ENCODE measurements at regions not wholly inside any gene's neighbourhood (a gene's known extent, or its start where the extent isn't known, plus 50 kb on each side); places are given as distances from the start of the nearest gene placed in this dataset.
"Not testable (repeated sequence)": the region's sequence is repeated elsewhere in the genome, so short reads cannot be mapped to it uniquely, and the experiment has no call there.

GRCh38 chr4:82194329-82194728, 179.5 kb downstream of the HNRNPD start:
- DNase-seq (ENCODE audit: low read depth in 1 of 2, low spot score in 1 of 2): no peak

- DNase-seq (ENCODE audit: low read depth in 1 of 2, low spot score in 1 of 2): no peak
Measured at GRCh38 chr4:82192017-82192673, 181.6 kb downstream of the HNRNPD start.

DNA sequence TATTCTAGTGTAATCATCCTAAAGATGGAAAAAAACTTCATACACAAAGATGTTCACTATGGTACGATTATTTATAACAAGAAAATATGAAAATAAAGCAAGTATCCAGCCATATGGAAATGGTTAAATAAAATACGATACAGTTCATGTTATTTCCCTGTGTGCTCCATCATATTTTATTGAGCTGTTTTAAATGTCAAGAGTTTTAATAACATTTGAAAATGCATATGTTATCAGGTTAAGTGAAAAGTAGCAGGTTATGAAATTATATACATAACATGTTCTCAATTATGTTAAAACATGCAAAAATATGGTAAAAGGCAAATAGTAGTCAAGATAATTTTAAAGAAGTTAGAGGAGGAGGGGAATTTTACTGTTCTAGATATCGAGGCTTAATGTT, 192.0 kb downstream of the HNRNPD start:
- no peak for DNase-seq (ENCODE audit: low read depth in 1 of 2, low spot score in 1 of 2)

DNA sequence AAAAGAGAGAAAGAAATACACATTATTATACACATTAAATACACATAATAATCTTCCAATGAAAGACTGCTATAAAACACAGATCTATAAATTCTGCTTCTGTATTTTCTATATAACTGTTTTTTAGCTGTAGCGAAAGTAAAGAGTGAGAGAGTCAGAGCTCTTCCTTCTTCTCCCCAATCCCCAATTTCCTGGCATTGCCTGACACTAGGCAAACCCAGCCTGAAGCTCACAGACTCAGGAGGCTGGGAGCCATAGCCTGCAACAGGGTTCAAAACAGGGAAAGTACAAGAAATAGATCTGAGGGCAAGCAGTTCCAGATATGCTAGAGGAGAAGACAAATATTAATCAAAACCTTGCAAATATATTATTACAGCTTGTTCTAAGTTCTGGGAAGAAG, 201.6 kb downstream of the HNRNPD start:
- DNase-seq (ENCODE audit: low read depth in 1 of 2, low spot score in 1 of 2): no peak

DNA sequence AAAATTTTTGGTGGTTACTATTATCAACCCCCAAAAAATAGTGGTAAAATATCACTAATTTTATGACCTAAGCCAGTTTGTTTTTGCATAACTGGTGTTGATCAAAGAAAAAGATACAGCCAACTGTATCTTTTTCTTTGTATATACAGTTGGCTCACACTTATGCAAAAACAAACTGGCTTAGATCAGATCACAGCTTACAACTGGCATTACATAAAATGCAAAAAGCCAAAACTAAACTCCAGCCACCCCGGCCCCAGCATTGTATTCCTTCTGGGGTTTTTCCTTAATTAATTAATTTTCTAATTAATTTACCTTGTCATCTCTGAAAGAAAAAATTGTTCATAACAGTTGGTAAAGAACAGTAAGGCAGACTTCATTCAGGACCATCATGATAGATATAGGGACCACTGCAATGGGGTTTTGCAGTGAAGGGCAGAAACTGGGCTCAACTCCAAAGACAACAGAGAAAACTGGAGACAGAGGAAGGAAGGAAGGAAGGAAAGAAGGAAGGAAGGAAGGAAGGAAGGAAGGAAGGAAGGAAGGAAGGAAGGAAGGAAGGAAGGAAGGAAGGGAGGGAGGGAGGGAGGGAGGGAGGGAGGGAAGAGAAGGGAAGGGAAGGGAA, 202.1 kb downstream of the HNRNPD start:
- DNase-seq (ENCODE audit: low read depth in 1 of 2, low spot score in 1 of 2): no peak

DNA sequence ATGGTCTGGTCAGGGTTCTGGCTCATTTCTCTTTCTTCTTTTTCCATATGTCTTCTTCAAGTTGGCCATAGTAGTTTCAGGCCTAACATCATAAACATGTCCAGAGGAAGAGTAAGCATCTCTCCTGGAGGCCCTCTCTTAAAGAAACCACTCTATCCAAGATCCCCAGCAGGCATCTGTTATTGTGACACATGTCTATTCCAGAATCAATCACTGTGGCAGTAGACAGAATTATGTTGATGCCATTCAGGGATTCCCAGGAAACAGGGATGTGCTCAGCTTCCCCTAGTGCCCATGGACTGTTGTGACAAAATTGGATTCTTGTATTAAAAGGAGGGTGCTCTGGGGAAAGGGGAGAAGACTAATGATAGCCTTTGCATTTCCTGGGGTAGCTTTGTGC, 224.0 kb downstream of the HNRNPD start:
- no peak for DNase-seq (ENCODE audit: low read depth in 1 of 2, low spot score in 1 of 2)

- no peak for DNase-seq (ENCODE audit: low read depth in 1 of 2, low spot score in 1 of 2)
Measured at GRCh38 chr4:82145850-82146249, 227.9 kb downstream of the HNRNPD start.

- DNase-seq (ENCODE audit: low read depth in 1 of 2, low spot score in 1 of 2): no peak
Measured at GRCh38 chr4:82140422-82140821, 233.4 kb downstream of the HNRNPD start.

- DNase-seq (ENCODE audit: low read depth in 1 of 2, low spot score in 1 of 2): no peak
Measured at GRCh38 chr4:82139287-82139686, 234.5 kb downstream of the HNRNPD start.

DNA sequence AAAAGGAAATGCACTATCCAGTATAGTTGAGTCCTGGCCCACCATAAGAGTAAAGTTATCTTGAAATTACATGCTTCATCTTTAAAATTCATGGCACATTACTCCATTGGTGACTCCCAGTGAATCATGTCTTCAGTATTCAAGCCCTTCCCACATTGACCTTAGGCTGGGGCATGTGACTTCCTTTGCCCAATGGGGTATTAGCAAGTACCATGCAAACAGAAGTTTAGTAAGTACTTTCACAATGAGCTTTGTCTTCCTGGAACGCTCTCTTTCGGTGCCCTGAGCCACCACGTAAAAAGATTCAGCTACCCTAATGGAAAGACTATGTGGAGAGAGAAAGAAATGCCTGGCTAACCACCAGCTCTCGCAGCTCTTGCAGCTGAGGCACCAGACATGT, 235.4 kb downstream of the HNRNPD start:
- DNase-seq (ENCODE audit: low read depth in 1 of 2, low spot score in 1 of 2): no peak

DNA sequence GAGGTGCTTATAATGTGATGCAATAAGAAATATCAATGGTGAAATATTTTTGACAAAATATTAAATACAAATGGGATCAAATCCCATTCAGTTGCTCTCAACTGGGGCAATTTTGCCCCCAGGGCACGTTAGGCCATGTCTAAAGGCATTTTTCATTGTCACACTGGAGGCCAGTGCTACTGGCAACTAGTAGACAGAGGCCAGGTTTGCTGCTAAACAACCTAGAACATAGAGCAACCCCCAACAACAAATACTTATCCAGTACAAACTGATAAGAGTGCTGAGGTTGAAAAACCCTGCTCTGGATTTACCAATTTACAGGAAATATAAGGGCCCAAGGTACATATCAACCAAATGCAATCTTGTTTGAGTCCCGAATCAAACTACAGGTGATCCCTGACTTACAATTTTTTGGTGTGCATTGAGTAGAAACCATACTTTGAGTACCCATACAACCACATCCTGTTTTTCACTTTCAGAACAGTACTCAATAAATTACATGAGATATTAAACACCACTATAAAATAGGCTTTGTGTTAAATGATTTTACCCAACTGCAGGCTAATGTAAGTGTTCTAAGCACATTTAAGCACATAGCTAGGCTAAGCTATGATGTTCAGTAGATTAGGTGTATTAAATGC, 237.5 kb downstream of the HNRNPD start:
- DNase-seq (ENCODE audit: low read depth in 1 of 2, low spot score in 1 of 2): no peak

DNA sequence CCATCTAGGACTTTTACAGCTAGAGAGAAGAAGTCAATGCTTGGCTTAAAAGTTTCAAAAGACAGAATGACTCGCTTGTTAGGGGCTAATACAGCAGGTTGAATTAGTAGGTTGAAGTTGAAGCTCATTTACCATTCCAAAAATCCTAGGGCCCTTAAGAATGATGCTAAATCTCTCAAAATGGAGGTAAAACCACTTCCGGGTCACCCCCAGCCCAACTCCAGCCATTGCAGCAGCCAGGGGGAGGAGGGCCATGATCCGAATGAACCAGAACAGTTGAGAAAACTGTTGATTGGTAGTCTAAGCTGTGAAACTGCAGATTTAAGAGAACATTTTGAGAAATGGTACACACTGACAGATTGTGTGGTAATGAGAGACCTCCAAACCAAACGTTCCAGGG, 245.4 kb downstream of the HNRNPD start:
- no peak for DNase-seq (ENCODE audit: low read depth in 1 of 2, low spot score in 1 of 2)

DNA sequence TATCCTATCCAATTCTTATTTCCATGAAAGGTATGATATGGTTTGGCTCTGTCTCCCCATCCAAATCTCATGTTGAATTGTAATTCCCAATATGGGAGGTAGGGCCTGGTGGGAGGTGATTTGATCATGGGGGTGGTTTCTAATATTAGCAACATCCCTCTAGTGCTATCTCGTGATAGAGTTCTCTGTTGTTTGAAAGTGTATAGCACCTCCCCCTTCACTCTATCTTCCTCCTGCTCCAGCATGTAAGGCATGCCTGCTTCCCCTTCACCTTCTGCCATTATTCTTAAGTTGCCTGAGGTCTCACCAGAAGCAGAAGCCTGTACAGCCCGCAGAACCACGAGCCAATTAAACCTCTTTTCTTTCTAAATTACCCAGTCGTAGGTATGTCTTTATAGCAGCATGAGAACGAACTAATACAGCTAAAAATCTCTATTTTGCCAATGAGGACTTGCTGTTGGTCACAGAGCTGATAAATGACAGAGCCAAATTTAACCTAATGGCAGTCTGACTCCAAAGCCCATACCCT, 247.2 kb downstream of the HNRNPD start:
- DNase-seq (ENCODE audit: low read depth in 1 of 2, low spot score in 1 of 2): no peak

GRCh38 chr4:82125787-82126297, 247.9 kb downstream of the HNRNPD start:
- no peak for DNase-seq (ENCODE audit: low read depth in 1 of 2, low spot score in 1 of 2)

- no peak for DNase-seq (ENCODE audit: low read depth in 1 of 2, low spot score in 1 of 2)
Measured at GRCh38 chr4:82124932-82125786, 248.6 kb downstream of the HNRNPD start.

GRCh38 chr4:82124365-82124764, 249.4 kb downstream of the HNRNPD start:
- DNase-seq (ENCODE audit: low read depth in 1 of 2, low spot score in 1 of 2): no peak

GRCh38 chr4:82123934-82124333, 249.9 kb downstream of the HNRNPD start:
- DNase-seq (ENCODE audit: low read depth in 1 of 2, low spot score in 1 of 2): no peak

- not testable (repeated sequence) for DNase-seq (ENCODE audit: low read depth in 1 of 2, low spot score in 1 of 2)
Measured at GRCh38 chr4:82115183-82115582, 258.6 kb downstream of the HNRNPD start.

DNA sequence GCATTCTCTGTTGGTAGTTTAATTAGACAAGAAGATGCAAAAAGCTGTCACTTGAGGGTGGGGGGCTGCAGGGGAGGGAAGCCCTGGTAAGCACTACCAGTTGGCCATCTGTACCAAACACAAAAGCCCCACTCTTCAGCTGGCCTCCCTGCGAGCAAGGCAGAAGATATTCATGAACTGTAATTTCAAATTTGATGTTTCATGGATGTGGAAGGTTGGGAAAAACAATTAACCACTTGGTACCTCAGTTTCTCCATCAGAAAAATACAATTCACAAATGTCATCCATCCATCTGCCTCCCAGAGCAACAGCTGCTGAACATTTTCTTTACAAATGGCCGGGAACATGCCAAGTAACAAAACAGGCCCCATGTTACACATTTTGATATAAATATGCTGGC, 265.3 kb downstream of the HNRNPD start:
- DNase-seq (ENCODE audit: low read depth in 1 of 2, low spot score in 1 of 2): no peak

GRCh38 chr4:82104578-82104977, 269.2 kb downstream of the HNRNPD start:
- no peak for DNase-seq (ENCODE audit: low read depth in 1 of 2, low spot score in 1 of 2)

GRCh38 chr4:82099928-82100579, 273.7 kb downstream of the HNRNPD start:
- DNase-seq (ENCODE audit: low read depth in 1 of 2, low spot score in 1 of 2): no peak
